CD4-positive, alpha-beta T cell treated with Interleukin-1 beta for 1 hour (primary cell): ENCODE measurements at regions not wholly inside any gene's neighbourhood (a gene's known extent, or its start where the extent isn't known, plus 50 kb on each side); places are given as distances from the start of the nearest gene placed in this dataset.
"Not testable (repeated sequence)": the region's sequence is repeated elsewhere in the genome, so short reads cannot be mapped to it uniquely, and the experiment has no call there.

Experiments
- DNase-seq, 2 donors: peaks; one replicate each; pipeline ENCODE4 v3.0.0-alpha.2; 2020 to 2022

- no peak for DNase-seq
Observed at GRCh38 chr9:89949111-89949510, 344.3 kb downstream of the GADD45G start.

GRCh38 chr9:89951675-89952074 lies 346.9 kb downstream of the GADD45G start:
- no peak for DNase-seq

GRCh38 chr9:89952401-89952800 lies 347.6 kb downstream of the GADD45G start:
- no peak for DNase-seq

GRCh38 chr9:89953263-89953662 lies 348.5 kb downstream of the GADD45G start:
- not testable (repeated sequence) for DNase-seq

- DNase-seq, result no peak
Observed at GRCh38 chr9:89953824-89954615, 349.2 kb downstream of the GADD45G start.

- no peak for DNase-seq
Observed at GRCh38 chr9:89955144-89955543, 350.3 kb downstream of the GADD45G start.

- no peak for DNase-seq
Observed at GRCh38 chr9:89955626-89956025, 350.8 kb downstream of the GADD45G start.

- DNase-seq, result no peak
Observed at GRCh38 chr9:89956331-89956730, 351.5 kb downstream of the GADD45G start.

GRCh38 chr9:89956907-89957306 lies 352.1 kb downstream of the GADD45G start:
- no peak for DNase-seq

- no peak for DNase-seq
Observed at GRCh38 chr9:89958086-89958485, 353.3 kb downstream of the GADD45G start.

- DNase-seq, result peak in 1 of 2 donors; percentile 6
Observed at GRCh38 chr9:89961616-89962341, 357.0 kb downstream of the GADD45G start.

- DNase-seq, result no peak
Observed at GRCh38 chr9:89963280-89963679, 358.5 kb downstream of the GADD45G start.

- no peak for DNase-seq
Observed at GRCh38 chr9:89967527-89967926, 362.7 kb downstream of the GADD45G start.

- no peak for DNase-seq
Observed at GRCh38 chr9:89969156-89969675, 364.4 kb downstream of the GADD45G start.

GRCh38 chr9:89969881-89970639 lies 365.2 kb downstream of the GADD45G start:
- DNase-seq, result no peak

GRCh38 chr9:89970701-89971100 lies 365.9 kb downstream of the GADD45G start:
- no peak for DNase-seq

- no peak for DNase-seq
Observed at GRCh38 chr9:89972535-89972934, 367.7 kb downstream of the GADD45G start.

- DNase-seq, result no peak
Observed at GRCh38 chr9:89974582-89974981, 369.8 kb downstream of the GADD45G start.

GRCh38 chr9:89975024-89975423 lies 370.2 kb downstream of the GADD45G start:
- DNase-seq, result no peak

- DNase-seq, result no peak
Observed at GRCh38 chr9:89975630-89976029, 370.8 kb downstream of the GADD45G start.

- no peak for DNase-seq
Observed at GRCh38 chr9:89978185-89978584, 373.4 kb downstream of the GADD45G start.

- DNase-seq, result no peak
Observed at GRCh38 chr9:89980600-89980999, 375.8 kb downstream of the GADD45G start.

GRCh38 chr9:89982016-89982415 lies 377.2 kb downstream of the GADD45G start:
- no peak for DNase-seq
